HEK293 (cell line): ENCODE measurements at regions not wholly inside any gene's neighbourhood (a gene's known extent, or its start where the extent isn't known, plus 50 kb on each side); places are given as distances from the start of the nearest gene placed in this dataset.

ENCODE experiments used
- ZNF121 ChIP-seq: fragments of 450-650 bp; formaldehyde crosslinking; IDR thresholded peaks from 2 replicates; pipeline ENCODE4 v1.5.1; 2016; ENCODE audit warnings: missing biosample characterization, missing genetic modification characterization
- ZNF274 ChIP-seq, 2 experiments: fragments of 200-500 bp in 1 of 2; fragments of 450-650 bp in 1 of 2; sonication (Bioruptor generic) in 1 of 2; formaldehyde crosslinking in 1 of 2; IDR thresholded peaks; 2 replicates each; pipeline versions ENCODE4 v1.5.1 to v1.6.1; 2014 to 2016; ENCODE audit warnings: borderline replicate concordance in 1 of 2, inconsistent platforms in 1 of 2, low read length in 1 of 2, missing biosample characterization in 1 of 2, missing genetic modification characterization in 1 of 2
- ZNF473 ChIP-seq: fragments of 450-650 bp; formaldehyde crosslinking; IDR thresholded peaks from 2 replicates; pipeline ENCODE4 v1.5.1; 2017; ENCODE audit warnings: missing biosample characterization, missing genetic modification characterization
- ZNF664 ChIP-seq: fragments of 450-650 bp; formaldehyde crosslinking; IDR thresholded peaks from 2 replicates; pipeline ENCODE4 v1.5.1; 2016; ENCODE audit warnings: missing biosample characterization, missing genetic modification characterization
- TF ChIP-seq, protein P1 (sequence below): sonication (generic); formaldehyde crosslinking; IDR thresholded peaks from 2 replicates; pipeline ENCODE4 v1.8.1; 2022; ENCODE audit warnings: mild to moderate bottlenecking, moderate library complexity, missing genetic modification reagents
- TF ChIP-seq, protein P2 (sequence below): fragments of 450-650 bp; formaldehyde crosslinking; IDR thresholded peaks from 2 replicates; pipeline ENCODE4 v1.5.1; 2016; ENCODE audit warnings: missing biosample characterization, missing genetic modification characterization

DNA sequence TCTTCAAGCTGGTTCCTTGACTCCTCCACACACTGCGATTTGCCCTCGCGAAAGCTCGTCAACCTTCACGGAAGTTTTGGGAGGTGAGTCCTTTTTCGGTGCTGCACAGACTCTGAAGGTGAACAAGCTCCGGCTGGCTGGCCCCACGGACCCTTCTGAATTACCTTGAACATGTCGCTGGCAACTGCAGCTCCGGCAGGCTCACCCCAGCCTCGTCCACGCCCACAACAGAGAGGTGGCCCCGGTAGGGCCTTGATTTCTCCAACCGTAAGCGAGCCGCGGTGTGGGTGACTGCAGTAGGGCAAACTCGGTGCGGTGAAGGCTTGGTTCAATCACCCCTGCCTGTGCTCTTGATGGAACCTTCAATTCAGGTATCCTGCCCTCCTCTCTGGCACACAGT lies 1020.7 kb upstream of the GOT2 start:
- TF ChIP-seq ZNF121 (tag by site-specific recombination) (no peak), ZNF473 (no peak), ZNF664 (tag by site-specific recombination) (no peak), ZNF274 (IDR thresholded peaks at IDR 0.05; ENCODE audit: low read length) (no peak), ZNF274 (tag by site-specific recombination; IDR thresholded peaks at IDR 0.05; ENCODE audit: borderline replicate concordance) (no peak)
- TF ChIP-seq, protein P1, sequence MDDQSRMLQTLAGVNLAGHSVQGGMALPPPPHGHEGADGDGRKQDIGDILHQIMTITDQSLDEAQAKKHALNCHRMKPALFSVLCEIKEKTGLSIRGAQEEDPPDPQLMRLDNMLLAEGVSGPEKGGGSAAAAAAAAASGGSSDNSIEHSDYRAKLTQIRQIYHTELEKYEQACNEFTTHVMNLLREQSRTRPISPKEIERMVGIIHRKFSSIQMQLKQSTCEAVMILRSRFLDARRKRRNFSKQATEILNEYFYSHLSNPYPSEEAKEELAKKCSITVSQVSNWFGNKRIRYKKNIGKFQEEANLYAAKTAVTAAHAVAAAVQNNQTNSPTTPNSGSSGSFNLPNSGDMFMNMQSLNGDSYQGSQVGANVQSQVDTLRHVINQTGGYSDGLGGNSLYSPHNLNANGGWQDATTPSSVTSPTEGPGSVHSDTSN (CRISPR knock-in tag): no peak
- TF ChIP-seq, protein P2, sequence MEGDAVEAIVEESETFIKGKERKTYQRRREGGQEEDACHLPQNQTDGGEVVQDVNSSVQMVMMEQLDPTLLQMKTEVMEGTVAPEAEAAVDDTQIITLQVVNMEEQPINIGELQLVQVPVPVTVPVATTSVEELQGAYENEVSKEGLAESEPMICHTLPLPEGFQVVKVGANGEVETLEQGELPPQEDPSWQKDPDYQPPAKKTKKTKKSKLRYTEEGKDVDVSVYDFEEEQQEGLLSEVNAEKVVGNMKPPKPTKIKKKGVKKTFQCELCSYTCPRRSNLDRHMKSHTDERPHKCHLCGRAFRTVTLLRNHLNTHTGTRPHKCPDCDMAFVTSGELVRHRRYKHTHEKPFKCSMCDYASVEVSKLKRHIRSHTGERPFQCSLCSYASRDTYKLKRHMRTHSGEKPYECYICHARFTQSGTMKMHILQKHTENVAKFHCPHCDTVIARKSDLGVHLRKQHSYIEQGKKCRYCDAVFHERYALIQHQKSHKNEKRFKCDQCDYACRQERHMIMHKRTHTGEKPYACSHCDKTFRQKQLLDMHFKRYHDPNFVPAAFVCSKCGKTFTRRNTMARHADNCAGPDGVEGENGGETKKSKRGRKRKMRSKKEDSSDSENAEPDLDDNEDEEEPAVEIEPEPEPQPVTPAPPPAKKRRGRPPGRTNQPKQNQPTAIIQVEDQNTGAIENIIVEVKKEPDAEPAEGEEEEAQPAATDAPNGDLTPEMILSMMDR (tag by site-specific recombination): no peak
